GM19351 (cell line): ENCODE measurements at regions not wholly inside any gene's neighbourhood (a gene's known extent, or its start where the extent isn't known, plus 50 kb on each side); places are given as distances from the start of the nearest gene placed in this dataset.

Experiments
- ATAC-seq: cut with Tn5 transposase; IDR thresholded peaks from one replicate; pipeline ENCODE4 v1.9.1; 2021; ENCODE audit warnings: mild to moderate bottlenecking, moderate library complexity; ENCODE audit not compliant: unreplicated experiment

GRCh38 chr6:22668307-22668706 is 98.9 kb downstream of the HDGFL1 start:
- no peak for ATAC-seq

- ATAC-seq = no peak
These were observed 99.4 kb downstream of the HDGFL1 start for GRCh38 chr6:22668717-22669116.

- no peak for ATAC-seq
These were observed 101.2 kb downstream of the HDGFL1 start for GRCh38 chr6:22670605-22671004.

- ATAC-seq = no peak
These were observed 104.1 kb downstream of the HDGFL1 start for GRCh38 chr6:22673474-22673873.

GRCh38 chr6:22680950-22681349 is 111.6 kb downstream of the HDGFL1 start:
- ATAC-seq = no peak

GRCh38 chr6:22681761-22682160 is 112.4 kb downstream of the HDGFL1 start:
- no peak for ATAC-seq

GRCh38 chr6:22682979-22683378 is 113.6 kb downstream of the HDGFL1 start:
- ATAC-seq = no peak

GRCh38 chr6:22690446-22690845 is 121.1 kb downstream of the HDGFL1 start:
- ATAC-seq = no peak

GRCh38 chr6:22694092-22694724 is 124.8 kb downstream of the HDGFL1 start:
- no peak for ATAC-seq

GRCh38 chr6:22696481-22696880 is 127.1 kb downstream of the HDGFL1 start:
- ATAC-seq = no peak

- no peak for ATAC-seq
These were observed 127.9 kb downstream of the HDGFL1 start for GRCh38 chr6:22697306-22697705.

- ATAC-seq = no peak
These were observed 129.8 kb downstream of the HDGFL1 start for GRCh38 chr6:22699151-22699550.

GRCh38 chr6:22706651-22707050 is 137.3 kb downstream of the HDGFL1 start:
- ATAC-seq = no peak

GRCh38 chr6:22708469-22708868 is 139.1 kb downstream of the HDGFL1 start:
- no peak for ATAC-seq

GRCh38 chr6:22709803-22710202 is 140.4 kb downstream of the HDGFL1 start:
- ATAC-seq = no peak

GRCh38 chr6:22716721-22717120 is 147.4 kb downstream of the HDGFL1 start:
- ATAC-seq = no peak

GRCh38 chr6:22717915-22718314 is 148.5 kb downstream of the HDGFL1 start:
- ATAC-seq = no peak

- no peak for ATAC-seq
These were observed 153.5 kb downstream of the HDGFL1 start for GRCh38 chr6:22722913-22723312.

- ATAC-seq = no peak
These were observed 157.6 kb downstream of the HDGFL1 start for GRCh38 chr6:22726966-22727365.

- ATAC-seq = no peak
These were observed 158.3 kb downstream of the HDGFL1 start for GRCh38 chr6:22727710-22728109.

GRCh38 chr6:22732176-22732970 is 163.0 kb downstream of the HDGFL1 start:
- ATAC-seq = no peak

GRCh38 chr6:22736740-22737139 is 167.4 kb downstream of the HDGFL1 start:
- ATAC-seq = no peak

GRCh38 chr6:22737331-22737730 is 168.0 kb downstream of the HDGFL1 start:
- no peak for ATAC-seq
